GF-D8 (cell line): ENCODE measurements at regions not wholly inside any gene's neighbourhood (a gene's known extent, or its start where the extent isn't known, plus 50 kb on each side); places are given as distances from the start of the nearest gene placed in this dataset.
"Not testable (repeated sequence)": the region's sequence is repeated elsewhere in the genome, so short reads cannot be mapped to it uniquely, and the experiment has no call there.

Source experiments
- DNase-seq: peaks from one replicate; lab custom pipeline; 2025; lab: John Stamatoyannopoulos, UW

GRCh38 chr13:38147050-38147449 is 202.6 kb upstream of the UFM1 start:
- no peak for DNase-seq

- no peak for DNase-seq
Observed at GRCh38 chr13:38141792-38142191, 207.9 kb upstream of the UFM1 start.

- DNase-seq = no peak
Observed at GRCh38 chr13:38135592-38135991, 214.1 kb upstream of the UFM1 start.

DNA sequence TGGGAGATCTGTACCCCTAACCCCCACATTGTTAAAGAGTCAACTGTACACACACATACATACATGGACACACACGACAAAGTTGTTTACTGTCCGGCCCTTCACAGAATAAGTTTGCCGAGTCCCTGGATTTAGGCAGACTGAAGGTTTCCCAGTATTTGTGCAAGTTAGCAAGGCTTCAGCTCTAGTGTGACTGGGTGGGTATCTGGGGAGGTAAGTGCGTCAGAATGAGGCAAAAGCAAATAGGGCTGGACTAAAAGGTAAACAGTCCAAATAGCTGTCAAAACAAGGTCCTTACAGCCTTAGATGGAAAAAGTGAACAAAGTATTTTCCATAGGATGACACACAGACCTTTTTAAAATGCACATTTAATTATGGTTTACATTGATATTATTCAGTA is 228.4 kb upstream of the UFM1 start:
- no peak for DNase-seq

DNA sequence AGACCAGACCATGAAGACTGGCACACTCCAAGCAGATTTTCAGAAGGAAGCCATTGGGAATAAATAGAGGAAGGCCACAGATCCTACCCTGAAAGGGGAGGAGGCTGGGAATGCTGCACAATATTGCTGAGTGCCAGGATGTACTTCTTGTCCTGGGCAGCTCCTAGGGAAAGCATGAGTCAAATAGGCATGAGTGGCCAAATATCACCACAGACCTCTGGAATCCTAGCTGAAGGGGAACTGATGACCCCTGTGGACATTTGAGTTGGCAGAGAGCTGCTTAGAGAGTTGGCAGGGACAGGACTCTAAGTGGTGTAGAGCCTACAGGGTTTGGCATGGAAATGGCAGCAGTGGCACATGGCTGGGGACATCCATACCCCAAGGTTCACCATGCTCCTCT is 234.3 kb upstream of the TRPC4 start:
- DNase-seq = no peak

DNA sequence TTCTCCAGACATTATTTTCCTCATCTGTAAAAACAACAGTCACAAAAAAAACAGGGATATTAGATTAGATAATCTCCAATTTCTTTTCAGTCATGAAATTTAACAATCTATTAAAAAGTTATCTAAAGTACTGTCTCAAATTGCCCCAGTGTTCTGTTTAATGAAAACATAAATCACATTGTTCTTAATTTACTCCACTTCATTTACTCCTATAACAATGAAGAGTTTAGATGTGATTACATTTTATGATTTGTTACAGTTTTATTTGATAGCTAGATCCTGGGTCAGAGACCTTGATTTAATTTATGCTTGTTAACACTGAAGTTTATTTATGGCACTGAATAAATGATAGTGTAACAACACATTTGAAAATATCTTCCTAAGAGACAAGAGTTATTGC is 230.2 kb upstream of the TRPC4 start:
- no peak for DNase-seq

- DNase-seq = no peak
Observed at GRCh38 chr13:38093425-38093824, 223.9 kb upstream of the TRPC4 start.

DNA sequence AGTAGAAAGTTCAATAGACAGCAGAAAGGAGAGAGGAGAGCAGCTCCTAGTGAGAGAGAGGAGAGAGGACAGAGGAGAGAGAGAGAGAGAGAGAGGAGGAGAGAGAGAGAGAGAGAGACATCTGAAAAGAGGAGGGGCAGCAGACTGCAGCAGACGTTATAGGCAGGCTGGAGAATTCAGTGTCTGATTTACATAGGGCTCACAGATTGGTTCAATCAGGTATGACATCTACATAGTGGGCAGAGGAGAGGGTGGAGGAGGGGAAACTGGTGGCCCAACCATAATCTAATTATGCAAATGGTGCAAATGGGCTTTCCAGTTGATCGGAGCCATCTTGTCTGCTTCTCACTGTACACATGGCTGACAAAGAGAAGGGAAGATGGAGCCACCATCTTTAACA is 221.3 kb upstream of the TRPC4 start:
- no peak for DNase-seq

GRCh38 chr13:38086721-38087120 is 217.1 kb upstream of the TRPC4 start:
- no peak for DNase-seq

- DNase-seq = no peak
Observed at GRCh38 chr13:38086013-38086412, 216.4 kb upstream of the TRPC4 start.

GRCh38 chr13:38073931-38074330 is 204.4 kb upstream of the TRPC4 start:
- DNase-seq = no peak

DNA sequence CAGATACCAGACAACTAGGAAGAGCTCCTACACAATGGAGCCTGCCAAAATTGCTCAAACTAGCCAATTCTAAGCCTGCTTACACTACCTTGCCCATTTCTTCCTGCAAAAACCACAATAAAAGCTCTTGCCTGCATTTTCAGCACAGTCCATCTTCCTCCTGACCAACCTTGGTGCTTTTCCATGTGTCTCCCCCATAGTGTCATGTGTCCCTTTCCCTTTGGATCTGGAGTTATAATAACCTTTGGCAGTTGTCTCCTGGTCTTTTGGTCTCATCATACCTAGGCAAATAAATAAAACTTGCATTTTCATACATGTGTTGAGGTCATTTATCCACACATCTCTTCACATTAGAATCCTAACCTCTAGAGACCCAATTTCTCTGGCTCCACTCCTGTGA is 203.1 kb upstream of the TRPC4 start:
- no peak for DNase-seq

DNA sequence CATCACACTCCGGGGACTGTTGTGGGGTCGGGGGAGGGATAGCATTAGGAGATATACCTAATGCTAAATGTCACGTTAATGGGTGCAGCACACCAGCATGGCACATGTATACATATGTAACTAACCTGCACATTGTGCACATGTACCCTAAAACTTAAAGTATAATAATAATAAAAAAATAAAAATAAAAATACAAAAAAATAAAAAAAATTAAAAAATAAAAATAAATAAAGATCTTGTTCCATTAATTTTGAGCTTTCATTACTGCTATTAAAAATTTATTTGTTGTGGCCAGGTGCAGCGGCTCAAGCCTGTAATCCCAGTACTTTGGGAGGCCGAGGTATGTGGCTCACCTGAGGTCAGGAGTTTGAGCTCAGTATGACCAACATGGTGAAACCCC is 201.8 kb upstream of the TRPC4 start:
- DNase-seq = not testable (repeated sequence)

- DNase-seq = no peak
Observed at GRCh38 chr13:38053896-38054295, 184.3 kb upstream of the TRPC4 start.

GRCh38 chr13:38046049-38046376 is 176.4 kb upstream of the TRPC4 start:
- DNase-seq = no peak

GRCh38 chr13:38045278-38046048 is 175.9 kb upstream of the TRPC4 start:
- peak; percentile 2 for DNase-seq

DNA sequence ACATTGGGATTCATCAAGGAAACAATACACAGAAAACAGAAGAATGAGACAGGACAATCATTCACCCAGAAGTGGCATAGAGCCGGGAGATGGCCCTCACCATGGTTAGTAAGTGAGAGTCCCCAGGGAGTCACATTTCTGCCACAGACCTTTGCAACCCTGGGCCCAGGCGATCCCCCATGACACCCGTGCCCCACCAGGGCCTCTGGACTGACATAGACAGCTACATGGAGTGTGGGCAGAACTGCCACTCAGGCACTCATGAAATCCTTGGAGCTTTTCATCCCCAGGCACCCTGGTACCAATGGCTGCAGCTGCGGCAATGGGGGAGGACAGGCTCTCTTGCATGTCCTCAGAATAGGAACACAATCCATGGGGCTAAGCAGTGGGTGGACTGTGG is 174.5 kb upstream of the TRPC4 start:
- DNase-seq = no peak

- no peak for DNase-seq
Observed at GRCh38 chr13:38042771-38043170, 173.2 kb upstream of the TRPC4 start.

DNA sequence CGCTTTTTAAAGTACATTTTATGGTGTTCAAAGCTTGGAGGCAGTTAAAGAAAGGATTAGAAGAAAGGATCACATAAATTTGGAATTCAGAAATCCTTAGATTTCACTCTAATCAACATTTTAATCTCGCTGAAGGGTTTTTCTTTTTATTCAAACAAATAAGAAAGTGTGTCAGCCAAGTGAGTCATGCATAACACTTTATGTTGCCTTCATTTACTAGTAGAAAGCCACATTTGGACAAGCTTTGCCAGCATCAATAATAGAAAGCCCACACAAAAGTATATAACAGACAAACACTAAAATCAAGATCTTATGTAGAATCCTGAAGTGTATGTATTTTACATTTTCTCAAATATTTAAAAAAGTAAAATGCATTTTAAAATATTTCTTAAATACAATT is 154.9 kb upstream of the TRPC4 start:
- DNase-seq = no peak

GRCh38 chr13:38017320-38017719 is 147.7 kb upstream of the TRPC4 start:
- DNase-seq = no peak

DNA sequence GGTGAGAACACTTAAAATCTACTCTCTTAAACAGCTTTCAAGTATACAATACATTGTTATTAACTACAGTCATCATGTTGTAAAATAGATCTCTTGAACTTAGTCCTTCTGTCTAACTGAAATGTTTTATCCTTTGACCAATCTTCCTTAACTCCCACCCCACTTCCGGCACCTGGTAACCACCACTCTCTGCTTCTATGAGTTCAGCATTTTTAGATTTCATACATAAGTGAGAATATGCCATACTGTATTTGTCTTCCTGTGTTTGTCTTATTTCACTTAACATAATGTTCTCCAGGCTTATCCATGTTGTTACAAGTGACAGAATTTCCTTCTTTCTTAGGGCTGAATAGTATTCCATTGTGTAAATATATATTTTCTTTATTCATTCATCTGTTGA is 144.1 kb upstream of the TRPC4 start:
- no peak for DNase-seq

- DNase-seq = no peak
Observed at GRCh38 chr13:38012096-38012495, 142.5 kb upstream of the TRPC4 start.

DNA sequence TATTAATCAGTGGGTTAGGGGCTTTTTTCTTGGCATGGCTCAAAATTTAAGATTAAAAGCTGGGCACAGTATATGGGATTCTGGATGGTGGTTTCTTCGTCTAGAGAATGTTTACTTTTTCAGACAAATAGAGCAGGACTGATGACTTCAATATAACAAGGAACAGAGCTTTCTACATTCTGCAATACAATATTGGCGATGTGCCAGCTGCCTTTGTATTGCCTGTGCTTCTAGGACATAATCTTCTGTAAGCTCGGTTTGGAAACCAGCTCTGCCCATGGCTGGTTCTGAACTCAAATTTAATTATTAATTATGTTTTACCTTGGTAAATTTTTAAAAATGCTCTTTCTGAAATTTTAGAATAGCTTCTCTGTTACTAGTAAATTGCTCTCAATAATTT is 139.1 kb upstream of the TRPC4 start:
- DNase-seq = no peak

DNA sequence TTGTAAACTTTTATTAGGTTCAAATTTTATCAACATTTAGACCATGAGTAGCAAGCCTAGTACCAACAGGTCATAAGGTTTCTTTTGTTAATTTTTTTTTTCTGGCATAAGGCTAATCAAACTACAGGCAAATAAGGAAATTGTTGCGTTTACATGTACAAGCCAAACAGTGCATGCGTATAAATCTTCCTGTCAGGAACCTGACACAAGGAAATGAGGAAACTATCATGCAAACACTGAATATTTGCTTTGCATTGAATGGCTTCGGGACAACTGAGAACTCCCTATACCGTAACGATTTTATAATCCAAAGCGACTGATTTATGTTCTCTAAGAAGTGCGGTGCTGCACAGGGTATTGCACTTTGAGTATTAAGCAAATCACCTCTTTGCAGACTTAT is 133.0 kb upstream of the TRPC4 start:
- DNase-seq = no peak

GRCh38 chr13:37997641-37998040 is 128.1 kb upstream of the TRPC4 start:
- DNase-seq = no peak
